Left lung (tissue), 4 donors: ENCODE measurements at regions not wholly inside any gene's neighbourhood (a gene's known extent, or its start where the extent isn't known, plus 50 kb on each side); places are given as distances from the start of the nearest gene placed in this dataset.

Experiments
- ATAC-seq: fragments of 200-7000 bp; cut with Tn5 transposase; one replicate; pipeline ENCODE4 v1.9.1; 2020; ENCODE audit warnings: moderate library complexity
- DNase-seq, 4 donors: peaks; one replicate each; pipeline ENCODE4 v3.0.0-alpha.2; 2013 to 2020
- H3K27ac ChIP-seq, 2 donors: fragments of 200-600 bp; sonication (generic) in 1 of 2; one replicate each; pipeline versions ENCODE4 v1.5.0 to v1.8.0; 2020 to 2021
- H3K27me3 ChIP-seq, 2 donors: fragments of 200-600 bp; sonication (generic) in 1 of 2; one replicate each; pipeline versions ENCODE4 v1.5.0 to v1.8.0; 2020 to 2021
- H3K36me3 ChIP-seq, 2 donors: fragments of 200-600 bp; sonication (generic) in 1 of 2; one replicate each; pipeline versions ENCODE4 v1.5.0 to v1.8.0; 2020 to 2021
- H3K4me1 ChIP-seq, 2 donors: fragments of 200-600 bp; one replicate each; pipeline ENCODE4 v1.8.0; 2021
- H3K4me3 ChIP-seq, 2 donors: fragments of 200-600 bp; sonication (generic) in 1 of 2; one replicate each; pipeline versions ENCODE4 v1.5.0 to v1.8.0; 2020 to 2021; ENCODE audit warnings: mild to moderate bottlenecking in 1 of 2
- H3K9me3 ChIP-seq, 2 donors: fragments of 200-600 bp; sonication (generic) in 1 of 2; one replicate each; pipeline versions ENCODE4 v1.5.0 to v1.8.0; 2020 to 2021
- intact Hi-C, 2 donors: fragments of 100-400 bp; cut with DNase I; formaldehyde crosslinking; loops; one replicate each; pipeline versions ENCODE4 v1.11.2 to v1.14.2; 2022
- TF ChIP-seq, protein P1 (sequence below), 2 donors: fragments of 200-600 bp; sonication (generic) in 1 of 2; IDR thresholded peaks; one replicate each; pipeline versions ENCODE4 v1.5.0 to v1.8.0; 2021; ENCODE audit warnings: antibody characterized with exemption in 2 of 2
- donor health status: DM: no; HTN: yes; CAD: no.
- donor health status: DM: no; HTN: no; CAD: no.

GRCh38 chr7:96591159-96591899 is 118.3 kb downstream of the SEM1 start:
- no peak for ATAC-seq
- Histone ChIP-seq H3K4me3 (no peak overlapping the region), H3K9me3 (no peaks in the 10 kb centered on the region), H3K36me3 (no peaks in the 10 kb centered on the region), H3K27me3 (no peaks in the 10 kb centered on the region), H3K4me1 (no peaks in the 10 kb centered on the region), H3K27ac (no peak overlapping the region)
- DNase-seq, result no peak
- TF ChIP-seq, protein P1, sequence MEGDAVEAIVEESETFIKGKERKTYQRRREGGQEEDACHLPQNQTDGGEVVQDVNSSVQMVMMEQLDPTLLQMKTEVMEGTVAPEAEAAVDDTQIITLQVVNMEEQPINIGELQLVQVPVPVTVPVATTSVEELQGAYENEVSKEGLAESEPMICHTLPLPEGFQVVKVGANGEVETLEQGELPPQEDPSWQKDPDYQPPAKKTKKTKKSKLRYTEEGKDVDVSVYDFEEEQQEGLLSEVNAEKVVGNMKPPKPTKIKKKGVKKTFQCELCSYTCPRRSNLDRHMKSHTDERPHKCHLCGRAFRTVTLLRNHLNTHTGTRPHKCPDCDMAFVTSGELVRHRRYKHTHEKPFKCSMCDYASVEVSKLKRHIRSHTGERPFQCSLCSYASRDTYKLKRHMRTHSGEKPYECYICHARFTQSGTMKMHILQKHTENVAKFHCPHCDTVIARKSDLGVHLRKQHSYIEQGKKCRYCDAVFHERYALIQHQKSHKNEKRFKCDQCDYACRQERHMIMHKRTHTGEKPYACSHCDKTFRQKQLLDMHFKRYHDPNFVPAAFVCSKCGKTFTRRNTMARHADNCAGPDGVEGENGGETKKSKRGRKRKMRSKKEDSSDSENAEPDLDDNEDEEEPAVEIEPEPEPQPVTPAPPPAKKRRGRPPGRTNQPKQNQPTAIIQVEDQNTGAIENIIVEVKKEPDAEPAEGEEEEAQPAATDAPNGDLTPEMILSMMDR (IDR thresholded peaks at IDR 0.05), result no peak
- intact Hi-C loops, result no loop called here

- no peak for DNase-seq
- Histone ChIP-seq H3K4me1 (no peaks in the 10 kb centered on the region), H3K27me3 (no peaks in the 10 kb centered on the region), H3K27ac (no peak overlapping the region), H3K36me3 (no peaks in the 10 kb centered on the region), H3K4me3 (no peak overlapping the region), H3K9me3 (peaks cover 0 to 1% of the 10 kb centered on the region in 2 donors)
- no peak for ATAC-seq
- intact Hi-C loops, result no loop called here
- TF ChIP-seq, protein P1 (IDR thresholded peaks at IDR 0.05), result no peak
Measured at GRCh38 chr7:96589038-96589437, 120.6 kb downstream of the SEM1 start.

GRCh38 chr7:96579119-96579518 is 130.5 kb downstream of the SEM1 start:
- Histone ChIP-seq H3K4me1 (no peaks in the 10 kb centered on the region), H3K4me3 (no peak overlapping the region), H3K9me3 (peaks cover 0 to 3% of the 10 kb centered on the region in 2 donors), H3K27me3 (no peaks in the 10 kb centered on the region), H3K27ac (no peak overlapping the region), H3K36me3 (no peaks in the 10 kb centered on the region)
- no peak for ATAC-seq
- TF ChIP-seq, protein P1 (IDR thresholded peaks at IDR 0.05), result no peak
- intact Hi-C loops, result no loop called here
- no peak for DNase-seq

- intact Hi-C loops, result no loop called here
- no peaks in the 10 kb centered on the region for H3K36me3 ChIP-seq
- TF ChIP-seq, protein P1 (IDR thresholded peaks at IDR 0.05), result no peak
- no peaks in the 10 kb centered on the region for H3K4me1 ChIP-seq
- H3K27ac ChIP-seq, result no peak overlapping the region
- H3K4me3 ChIP-seq, result no peak overlapping the region
- H3K9me3 ChIP-seq, result no peaks in the 10 kb centered on the region
- H3K27me3 ChIP-seq, result no peaks in the 10 kb centered on the region
- no peak for ATAC-seq
- no peak for DNase-seq
Measured at GRCh38 chr7:96578606-96579005, 131.0 kb downstream of the SEM1 start.

DNA sequence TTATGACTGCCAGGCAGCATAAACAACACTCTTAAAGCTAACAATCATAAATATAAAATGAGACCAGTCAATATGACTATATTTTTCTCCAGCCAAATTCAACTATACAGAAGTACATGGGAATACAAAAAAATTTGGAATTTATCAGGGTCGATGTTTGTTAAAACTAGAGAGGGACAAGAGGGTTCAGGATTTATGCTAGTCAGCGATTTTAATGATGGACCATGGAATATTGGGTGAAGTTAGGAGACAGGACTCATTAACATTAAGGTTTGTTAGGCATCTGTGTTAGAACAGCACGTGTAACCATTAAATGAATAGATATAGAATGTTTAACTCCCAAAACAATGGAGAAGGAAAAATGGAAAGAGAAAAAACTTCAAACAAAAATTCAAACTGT is 146.2 kb downstream of the SEM1 start:
- TF ChIP-seq, protein P1 (IDR thresholded peaks at IDR 0.05), result no peak
- no peaks in the 10 kb centered on the region for H3K9me3 ChIP-seq
- no peaks in the 10 kb centered on the region for H3K4me1 ChIP-seq
- intact Hi-C loops, result no loop called here
- no peak for ATAC-seq
- DNase-seq, result no peak
- H3K27ac ChIP-seq, result no peak overlapping the region
- no peaks in the 10 kb centered on the region for H3K36me3 ChIP-seq
- no peak overlapping the region for H3K4me3 ChIP-seq
- no peaks in the 10 kb centered on the region for H3K27me3 ChIP-seq
